C4-2B (cell line): ENCODE measurements at regions not wholly inside any gene's neighbourhood (a gene's known extent, or its start where the extent isn't known, plus 50 kb on each side); places are given as distances from the start of the nearest gene placed in this dataset.

Source experiments
- H3K27ac ChIP-seq: fragments of 450-650 bp; 2 replicates; pipeline ENCODE4 v1.5.1; 2017
- CTCF ChIP-seq: fragments of 450-650 bp; conservative IDR thresholded peaks from 2 replicates; pipeline ENCODE4 v1.5.1; 2017; ENCODE audit warnings: mild to moderate bottlenecking
- ZFX ChIP-seq: fragments of 450-650 bp; IDR thresholded peaks from 2 replicates; pipeline ENCODE4 v1.6.1; 2017

GRCh38 chr1:58000116-58000515, 546.4 kb downstream of the OMA1 start:
- TF ChIP-seq CTCF (no peak), ZFX (no peak)
- no peak overlapping the region for H3K27ac ChIP-seq

GRCh38 chr1:57996400-57996799, 550.1 kb downstream of the OMA1 start:
- TF ChIP-seq CTCF: no peak
- TF ChIP-seq ZFX: no peak
- H3K27ac ChIP-seq: no peak overlapping the region

GRCh38 chr1:57991289-57991688, 555.2 kb downstream of the OMA1 start:
- H3K27ac ChIP-seq: no peak overlapping the region
- TF ChIP-seq ZFX (no peak), CTCF (no peak)

- H3K27ac ChIP-seq: no peak overlapping the region
- TF ChIP-seq CTCF (no peak), ZFX (no peak)
Measured at GRCh38 chr1:57989877-57990276, 556.6 kb downstream of the OMA1 start.

GRCh38 chr1:57987523-57987922, 559.0 kb downstream of the OMA1 start:
- H3K27ac ChIP-seq: no peak overlapping the region
- TF ChIP-seq CTCF: no peak
- no peak for TF ChIP-seq ZFX

- TF ChIP-seq CTCF: no peak
- no peak for TF ChIP-seq ZFX
- H3K27ac ChIP-seq: no peak overlapping the region
Measured at GRCh38 chr1:57986432-57986831, 560.1 kb downstream of the OMA1 start.

GRCh38 chr1:57984277-57984676, 560.4 kb upstream of the DAB1 start:
- H3K27ac ChIP-seq: no peak overlapping the region
- TF ChIP-seq ZFX (no peak), CTCF (no peak)
